HG03196 (cell line): ENCODE measurements at regions not wholly inside any gene's neighbourhood (a gene's known extent, or its start where the extent isn't known, plus 50 kb on each side); places are given as distances from the start of the nearest gene placed in this dataset.

Experiments
- ATAC-seq: cut with Tn5 transposase; IDR thresholded peaks from one replicate; pipeline ENCODE4 v1.9.1; 2021; ENCODE audit not compliant: unreplicated experiment

DNA sequence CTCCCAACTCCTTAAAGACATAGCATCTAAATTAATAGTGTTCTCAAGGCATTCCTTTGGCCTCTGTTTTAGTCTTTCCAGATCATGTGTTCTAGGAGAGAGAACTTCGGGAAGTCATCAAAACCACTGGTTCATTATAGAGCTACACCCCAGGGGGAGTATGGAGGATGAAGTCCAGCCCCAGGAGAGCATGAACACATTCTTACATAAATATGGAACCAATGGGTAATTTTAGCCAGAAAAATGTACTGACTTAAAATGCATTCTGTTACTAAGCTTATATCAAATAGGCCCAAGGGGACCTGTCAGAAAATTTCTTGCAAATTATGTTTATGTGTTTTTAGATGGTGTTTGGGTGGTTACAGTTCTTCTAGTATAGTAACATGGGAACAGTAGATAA lies 165.2 kb downstream of the NTMT2 start:
- ATAC-seq: no peak

DNA sequence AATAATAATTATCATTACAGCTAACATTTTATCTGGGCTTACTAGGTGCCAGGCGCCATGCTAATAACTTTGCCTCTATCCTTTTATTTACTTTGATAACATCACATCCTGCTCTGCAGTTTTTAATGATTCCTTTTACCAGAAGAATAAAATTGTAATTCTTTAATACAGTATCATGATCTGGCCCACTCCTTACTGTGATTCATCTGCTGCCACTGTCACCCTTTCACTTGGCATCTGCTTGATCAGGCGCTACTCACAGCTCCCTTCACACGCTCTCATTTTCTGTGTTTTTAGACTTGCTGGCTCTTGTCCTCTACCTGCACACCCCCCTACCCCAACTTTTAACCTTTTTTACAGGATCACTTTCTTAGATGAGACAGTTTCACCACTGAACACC lies 167.5 kb downstream of the NTMT2 start:
- ATAC-seq: no peak

DNA sequence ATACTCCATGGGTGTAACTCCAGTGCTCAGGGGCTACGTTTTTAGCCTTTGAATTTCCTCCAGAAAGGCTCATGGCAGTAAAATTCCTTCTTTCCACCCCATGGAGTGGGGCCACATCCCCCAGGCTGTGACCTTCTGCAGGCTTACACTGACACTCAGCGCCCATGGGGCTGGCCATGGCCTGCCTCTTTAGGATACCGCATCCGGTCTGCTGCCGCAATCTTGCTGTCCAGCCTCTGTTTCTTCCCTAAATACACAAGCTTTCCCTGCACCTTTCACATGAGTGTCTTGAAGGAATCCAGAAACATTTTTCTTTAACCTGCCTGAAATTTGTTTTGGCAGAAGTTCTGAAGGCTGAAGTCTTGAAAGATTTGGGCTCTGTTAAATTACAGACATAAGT lies 170.5 kb downstream of the NTMT2 start:
- no peak for ATAC-seq

DNA sequence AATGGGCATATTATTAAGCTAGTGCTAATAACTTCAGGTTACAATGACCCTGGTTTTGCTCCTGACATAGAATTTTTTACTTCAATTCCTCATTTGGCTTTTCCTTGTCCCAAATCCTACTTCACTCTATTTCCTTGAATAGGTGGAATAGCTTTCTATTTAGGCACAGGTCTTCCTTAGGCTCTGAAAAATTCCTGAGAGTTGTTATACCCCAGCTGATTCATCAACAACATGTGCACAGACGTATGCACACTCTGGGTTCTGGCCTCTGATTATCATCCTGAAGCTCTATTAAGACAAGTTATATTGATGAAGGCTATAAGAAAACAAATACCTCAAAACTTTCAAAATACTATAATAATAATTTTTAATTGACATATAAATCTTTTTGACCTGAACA lies 172.4 kb downstream of the NTMT2 start:
- no peak for ATAC-seq

DNA sequence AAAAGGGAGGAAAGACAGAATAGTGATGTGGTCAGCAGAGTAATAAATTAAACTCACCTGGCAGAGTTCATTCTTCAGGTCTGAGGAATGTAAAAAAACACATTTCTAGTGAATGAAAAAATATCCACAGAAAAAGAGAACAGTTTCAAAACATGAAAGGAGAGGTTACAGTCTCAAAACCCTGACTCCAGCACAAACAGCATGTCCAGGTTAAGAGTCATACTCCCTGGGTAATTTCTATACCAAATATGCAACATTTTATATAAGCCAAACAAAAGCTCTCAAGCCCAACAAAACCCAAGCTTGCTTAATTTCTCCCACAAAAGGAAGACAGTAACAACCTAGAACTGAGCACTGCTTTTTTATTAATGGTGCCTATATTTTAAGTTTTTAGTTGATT lies 173.0 kb downstream of the NTMT2 start:
- ATAC-seq: no peak

DNA sequence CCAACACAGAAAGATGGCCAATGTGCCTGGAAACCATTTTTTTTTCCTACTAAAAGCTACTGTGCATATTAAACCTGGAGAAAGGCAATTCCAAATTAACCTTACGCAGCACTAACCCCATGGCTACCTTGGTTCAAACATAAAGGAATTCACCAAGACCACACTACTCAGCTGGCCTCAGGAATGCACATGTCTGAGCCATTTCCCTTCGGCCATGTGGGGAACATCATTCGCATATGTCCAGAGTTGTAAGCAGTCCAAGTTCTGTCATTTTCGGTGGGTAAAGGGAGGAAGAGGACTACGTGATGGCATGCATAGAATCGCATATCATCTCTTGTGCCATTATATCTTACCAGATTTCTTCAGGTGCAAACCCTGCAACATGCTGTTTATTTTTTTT lies 175.4 kb downstream of the NTMT2 start:
- ATAC-seq: no peak

DNA sequence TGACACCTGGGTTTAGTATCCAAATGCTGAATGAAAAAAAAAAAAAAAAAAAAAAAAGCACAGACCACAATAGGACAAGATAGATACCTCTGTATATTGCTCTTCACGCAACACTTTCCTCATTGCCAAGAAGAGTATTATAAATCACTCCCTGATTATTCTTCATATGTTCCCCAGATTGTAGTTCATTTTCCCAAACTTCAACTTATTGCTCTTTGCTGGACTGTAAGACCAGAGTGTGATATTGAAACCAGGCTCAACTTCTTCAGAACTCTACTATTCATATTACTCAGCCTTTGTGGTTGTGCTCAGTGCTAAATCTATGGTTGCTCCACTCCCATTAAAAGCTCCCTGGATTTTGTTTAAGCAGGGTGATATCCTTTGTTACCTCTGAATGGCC lies 180.4 kb downstream of the NTMT2 start:
- no peak for ATAC-seq

DNA sequence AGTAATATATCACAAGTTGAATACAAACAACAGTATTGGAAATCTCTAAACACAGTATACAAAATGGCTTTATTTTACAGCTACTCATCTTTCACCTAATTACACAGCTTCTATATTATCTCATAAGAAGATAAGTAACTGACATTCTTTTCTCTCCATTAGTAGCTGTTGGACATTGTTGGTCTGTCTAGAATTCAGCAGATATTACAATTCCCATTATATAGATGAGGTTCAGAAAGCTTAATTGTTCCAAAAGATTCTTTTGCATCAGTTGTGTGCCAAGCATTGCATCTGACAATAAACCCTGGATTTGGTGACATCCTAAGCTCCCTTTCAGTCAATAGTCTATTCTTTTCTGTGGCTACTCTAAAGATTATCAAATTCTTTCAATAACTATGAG lies 187.0 kb downstream of the NTMT2 start:
- ATAC-seq: no peak

DNA sequence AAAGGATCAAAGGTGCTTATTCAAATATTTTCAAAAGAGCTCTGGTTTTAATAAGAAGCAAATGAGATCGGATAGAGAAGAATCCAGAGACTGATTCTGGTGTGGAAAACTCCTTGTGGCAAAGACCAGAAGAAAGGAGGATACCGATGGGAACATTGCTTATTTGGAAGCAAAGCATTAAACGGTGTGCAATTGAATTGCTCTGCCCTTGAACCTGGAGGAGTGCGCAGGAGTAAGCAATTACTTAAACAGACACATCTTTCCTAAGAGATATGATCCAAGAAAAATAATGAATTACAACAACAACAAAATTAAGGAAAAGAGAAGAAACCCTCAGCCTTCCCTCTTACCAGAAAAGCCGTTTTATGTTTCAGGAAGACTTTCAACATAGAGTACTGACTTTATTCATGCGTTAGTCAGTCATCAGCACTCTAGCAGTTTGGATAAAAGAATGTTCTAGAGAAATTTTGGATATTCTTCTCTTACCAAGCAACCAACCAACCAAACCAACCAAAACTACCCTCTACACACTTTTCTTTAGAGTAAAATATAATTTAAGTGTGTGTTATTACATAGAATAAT lies 191.7 kb downstream of the NTMT2 start:
- ATAC-seq: no peak

DNA sequence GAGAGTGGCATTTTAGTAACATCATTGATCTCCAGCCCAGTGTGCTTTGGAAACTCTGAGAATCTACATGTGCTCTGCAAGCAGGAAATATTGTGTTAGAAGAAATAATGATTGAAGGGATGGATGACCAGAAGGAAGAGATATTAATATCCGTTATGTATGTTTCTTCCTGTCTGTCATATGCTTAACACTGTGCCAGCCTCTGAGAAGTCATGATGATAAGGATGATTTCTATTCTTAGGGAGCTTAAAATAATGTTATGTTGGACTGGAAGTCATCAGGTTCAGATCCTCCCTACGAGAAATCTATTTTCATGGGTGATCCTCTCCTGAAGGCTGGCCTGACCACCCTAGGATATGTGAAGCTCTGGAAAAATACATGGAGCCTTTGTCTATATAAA lies 192.4 kb upstream of the GORAB start:
- no peak for ATAC-seq

DNA sequence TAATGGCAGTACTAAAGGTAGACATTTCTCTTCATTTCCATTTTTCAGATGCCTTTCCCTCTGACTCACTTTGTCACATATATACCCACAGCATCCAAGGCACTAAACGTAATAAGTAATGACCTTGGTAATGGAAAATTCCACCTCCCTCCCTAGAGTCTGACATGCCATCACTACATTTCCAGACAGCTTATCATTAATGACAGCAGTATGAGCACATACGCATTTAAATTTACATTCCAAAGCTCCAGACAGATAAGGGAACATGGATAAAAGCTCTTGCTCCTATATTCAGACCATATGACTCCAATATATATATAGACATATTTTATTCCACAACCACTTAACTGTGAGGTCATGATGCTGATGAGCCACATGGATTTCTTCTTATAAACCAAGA lies 191.7 kb upstream of the GORAB start:
- no peak for ATAC-seq

DNA sequence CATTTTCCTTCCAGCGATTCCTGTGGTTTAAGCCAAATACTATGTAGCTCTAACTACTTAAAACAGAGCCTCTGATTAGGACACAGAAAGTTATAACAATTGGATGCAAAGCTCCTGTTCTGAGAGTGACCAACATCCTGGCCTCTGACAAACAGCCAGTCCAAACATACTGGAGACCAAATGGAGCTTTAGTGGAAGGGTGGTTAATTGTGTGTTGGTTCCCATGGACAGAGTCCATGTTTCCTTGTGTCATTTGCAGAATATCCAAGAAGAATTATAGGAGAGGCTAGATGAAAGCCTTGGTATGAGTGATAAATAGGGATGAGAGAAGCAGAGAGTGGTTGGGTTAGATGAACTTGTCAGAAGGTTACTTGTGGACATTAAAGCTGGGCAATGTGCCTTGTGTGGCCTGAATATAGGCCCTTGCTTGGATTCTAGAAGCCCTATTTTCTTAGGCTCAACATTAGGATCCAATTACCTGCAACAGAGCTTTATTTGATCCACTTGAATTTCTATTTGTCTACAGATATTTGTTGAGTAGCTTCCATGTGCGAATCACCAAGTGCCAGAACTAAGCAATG lies 180.5 kb upstream of the GORAB start:
- no peak for ATAC-seq

DNA sequence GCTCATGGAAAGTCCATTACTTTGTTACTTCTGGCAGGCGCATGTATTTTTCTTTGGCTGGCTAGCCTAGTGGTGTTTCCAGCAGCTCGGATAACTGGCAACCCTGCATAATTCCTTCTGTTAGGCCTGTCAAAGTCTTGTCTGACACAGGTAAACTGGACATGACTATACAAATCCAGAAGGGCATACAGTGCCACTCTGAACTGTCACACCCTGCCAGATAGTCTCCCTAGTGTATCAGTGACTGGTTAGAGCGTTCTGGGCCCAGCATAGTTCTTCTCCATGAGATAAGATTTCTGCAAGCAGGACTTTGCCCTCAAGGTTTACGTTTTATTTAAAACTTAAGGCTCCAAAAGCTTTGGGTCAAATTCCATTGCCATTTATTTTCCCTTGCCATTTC lies 177.7 kb upstream of the GORAB start:
- no peak for ATAC-seq

DNA sequence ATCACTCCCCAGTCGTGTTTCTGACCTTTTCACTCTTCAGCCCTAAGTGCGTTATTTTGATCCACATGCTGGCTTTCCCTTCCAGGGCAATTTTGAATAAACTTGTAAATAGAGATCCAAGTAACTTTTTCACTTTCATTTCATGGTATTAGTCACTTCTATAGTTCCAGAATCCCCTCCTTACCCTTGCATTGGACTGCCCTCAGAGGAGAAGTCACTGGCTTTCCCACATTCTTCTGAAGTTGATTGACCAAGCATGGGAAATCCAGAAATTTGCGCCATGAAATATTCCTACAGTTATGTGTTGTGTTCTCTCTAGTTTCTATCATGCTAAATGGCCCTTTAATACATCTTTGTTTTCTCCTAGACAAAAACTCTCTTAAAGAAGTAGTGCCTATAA lies 177.3 kb upstream of the GORAB start:
- ATAC-seq: no peak

DNA sequence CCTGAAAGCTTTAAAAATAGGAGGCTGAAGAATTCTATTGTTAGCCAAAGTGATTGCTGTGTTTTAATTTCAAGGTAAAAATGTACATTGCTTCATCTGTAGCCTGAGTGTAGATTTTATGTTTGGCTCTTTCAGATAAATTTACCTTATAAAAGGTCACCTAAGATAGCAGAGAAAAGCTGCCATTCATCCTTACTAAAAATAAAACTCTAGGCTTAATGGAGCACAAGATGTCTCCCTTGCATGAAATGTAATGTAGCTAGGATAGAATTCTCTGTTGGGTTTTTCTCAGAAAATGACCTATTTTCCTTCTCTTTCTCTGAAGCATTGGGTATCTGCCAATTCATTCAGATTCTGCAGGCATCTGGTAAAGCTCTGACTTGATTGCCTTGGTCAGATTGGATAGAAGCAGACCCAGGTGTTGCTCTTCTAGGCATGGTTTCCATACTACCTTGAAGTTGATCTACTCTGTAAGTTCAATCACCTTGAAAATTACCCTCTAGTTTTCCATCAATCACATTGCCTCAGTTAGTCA lies 176.6 kb upstream of the GORAB start:
- no peak for ATAC-seq

DNA sequence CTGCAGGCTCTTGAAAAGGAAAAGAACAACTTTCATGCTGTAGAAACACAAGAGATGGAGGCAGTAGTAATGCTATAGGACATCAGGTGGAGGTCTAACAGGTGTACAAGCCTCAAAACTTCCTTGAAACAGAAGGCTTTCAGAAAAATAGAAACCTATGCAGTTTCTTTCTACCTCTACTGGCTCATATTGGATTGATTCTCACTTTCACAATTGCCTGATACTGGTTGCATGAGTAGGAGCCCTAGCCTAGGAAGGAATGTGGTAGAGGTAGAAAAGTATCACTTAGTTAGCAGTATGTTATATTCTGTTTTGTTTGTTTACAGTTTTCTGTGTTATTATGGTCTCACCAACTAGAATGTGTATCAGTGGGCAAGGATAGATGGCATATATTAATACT lies 175.4 kb upstream of the GORAB start:
- no peak for ATAC-seq

DNA sequence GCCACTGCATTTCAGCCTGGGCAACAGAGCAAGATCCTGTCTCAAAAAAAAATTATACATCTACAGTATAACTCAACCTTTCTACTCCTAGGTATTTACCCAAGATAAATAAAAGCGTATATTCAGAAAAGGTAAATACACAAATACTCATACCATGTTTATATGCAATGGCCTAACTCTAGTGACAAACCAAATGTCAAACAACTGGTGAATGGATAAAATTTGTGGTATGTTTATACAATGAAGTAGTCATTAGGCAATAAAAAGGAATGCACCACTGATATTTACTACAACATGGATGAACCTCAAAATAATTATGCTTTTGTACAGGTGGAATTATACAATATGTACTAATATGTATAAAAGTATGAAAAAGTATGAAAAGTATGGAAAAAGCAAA lies 174.2 kb upstream of the GORAB start:
- no peak for ATAC-seq

DNA sequence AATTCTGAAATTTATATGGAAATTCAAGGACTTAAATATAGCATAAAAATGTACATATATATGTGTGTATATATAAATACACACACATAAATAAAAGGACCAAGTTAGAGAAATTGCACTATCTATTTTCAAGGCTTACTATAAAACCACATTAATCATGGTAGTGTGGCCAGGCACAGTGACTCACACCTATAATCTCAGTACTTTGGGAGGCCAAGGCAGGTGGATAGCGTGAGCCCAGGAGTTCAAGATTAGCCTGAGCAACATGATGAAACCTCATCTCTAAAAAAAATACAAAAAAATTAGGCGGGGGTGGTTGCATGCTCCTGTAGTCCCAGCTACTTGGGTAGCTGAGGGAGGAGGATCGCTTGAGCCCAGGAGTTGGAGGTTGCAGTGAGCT lies 171.4 kb upstream of the GORAB start:
- no peak for ATAC-seq

DNA sequence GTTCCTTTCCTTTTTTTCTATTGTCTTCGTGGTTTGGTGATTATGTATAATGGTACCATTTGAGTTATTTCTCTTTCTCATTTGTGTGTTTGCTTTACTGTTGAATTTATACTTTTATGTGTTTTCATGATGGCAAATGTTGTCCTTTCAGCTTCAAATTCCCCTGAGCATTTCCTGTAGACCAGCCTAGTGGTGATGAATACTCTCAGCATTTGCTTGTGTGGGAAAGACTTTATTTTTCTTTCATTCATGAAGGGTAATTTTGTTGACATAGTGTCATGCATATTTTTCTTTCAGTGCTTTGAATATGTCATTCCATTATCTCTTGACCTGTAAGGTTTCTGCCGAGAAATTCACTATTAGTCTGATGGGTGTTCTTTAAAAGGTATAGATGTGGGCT lies 166.6 kb upstream of the GORAB start:
- no peak for ATAC-seq

DNA sequence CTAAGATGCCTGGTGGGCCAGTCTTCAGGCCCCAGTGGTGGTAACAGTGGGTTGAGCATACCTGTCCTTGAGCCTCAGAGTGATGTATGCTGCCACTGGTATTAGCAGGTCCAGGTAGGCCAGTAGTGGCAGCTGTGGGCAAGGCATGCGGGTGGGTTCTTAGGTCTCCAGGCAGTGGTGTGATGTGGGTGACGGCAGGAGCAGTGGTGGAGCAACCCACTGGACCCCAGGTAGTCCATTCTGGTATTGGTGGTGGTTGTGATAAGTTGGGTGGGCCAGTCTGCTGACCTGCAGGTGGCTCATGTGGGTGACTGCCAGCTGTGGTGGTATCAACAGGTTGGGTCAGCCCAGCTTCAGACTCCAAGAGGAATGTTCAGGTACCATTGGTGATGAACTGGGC lies 165.0 kb upstream of the GORAB start:
- no peak for ATAC-seq

DNA sequence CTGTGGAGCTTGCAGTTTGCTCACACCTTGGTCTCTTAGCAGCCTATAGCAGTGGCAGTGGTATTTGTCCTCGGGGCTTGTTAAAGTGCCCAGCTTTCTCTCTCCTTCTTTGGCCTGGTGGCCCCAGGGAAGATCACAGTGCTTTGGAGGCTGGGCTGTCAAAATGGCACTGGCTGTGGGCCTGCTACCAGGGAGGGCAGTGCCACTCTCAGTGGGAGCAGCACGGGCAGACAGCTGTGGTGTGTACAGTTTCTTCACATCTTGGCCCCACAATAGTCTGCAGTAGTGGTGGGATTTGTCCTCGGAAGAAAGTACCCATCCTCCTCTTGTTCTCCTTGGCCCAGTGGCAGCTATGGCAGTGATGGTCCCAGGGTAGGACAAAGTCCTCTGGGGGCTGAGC lies 164.4 kb upstream of the GORAB start:
- ATAC-seq: no peak

DNA sequence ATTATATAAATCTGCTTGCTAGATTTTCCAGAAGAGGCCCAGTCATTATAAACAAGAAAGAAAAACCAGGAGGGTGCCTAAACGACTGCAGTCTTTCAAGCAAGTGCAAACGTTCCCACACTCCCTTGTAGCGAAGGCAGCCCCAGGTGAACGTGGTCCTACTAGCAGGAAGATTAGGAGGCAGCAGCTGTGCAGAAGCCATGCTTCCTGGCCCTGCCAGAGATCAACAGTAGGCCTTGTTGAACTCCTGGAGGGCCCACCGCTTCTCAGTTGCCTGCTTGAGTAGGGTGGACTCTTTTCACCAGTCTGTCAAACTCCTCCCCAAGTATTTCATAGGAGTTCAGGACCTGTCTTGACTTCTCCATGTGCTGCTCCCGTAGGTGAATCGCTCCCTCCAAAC lies 163.0 kb upstream of the GORAB start:
- ATAC-seq: no peak

DNA sequence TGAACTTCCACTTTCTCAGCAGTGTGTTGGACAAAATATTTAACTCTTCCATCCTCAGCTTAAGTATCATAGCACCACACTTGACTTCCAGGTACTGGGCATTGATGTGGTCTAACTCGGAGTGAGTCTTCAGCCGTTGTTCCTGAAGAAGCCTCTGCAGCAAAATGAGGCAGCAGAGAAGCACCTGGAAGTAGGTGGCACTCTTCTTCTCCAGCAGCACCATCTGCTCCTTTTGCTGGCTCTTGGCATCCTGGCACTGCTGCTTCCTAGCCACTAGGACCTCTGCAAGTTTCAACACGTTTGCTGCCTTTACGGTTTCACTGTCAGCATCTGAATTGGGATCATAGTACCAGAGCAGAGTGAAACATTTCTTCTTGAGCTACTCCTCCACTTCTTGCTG lies 162.5 kb upstream of the GORAB start:
- ATAC-seq: no peak
